Common myeloid progenitor, CD34-positive (primary cell): ENCODE measurements at regions not wholly inside any gene's neighbourhood (a gene's known extent, or its start where the extent isn't known, plus 50 kb on each side); places are given as distances from the start of the nearest gene placed in this dataset.
"Not testable (repeated sequence)": the region's sequence is repeated elsewhere in the genome, so short reads cannot be mapped to it uniquely, and the experiment has no call there.

ENCODE experiments used
- CTCF ChIA-PET: fragments of 350-600 bp; sonication (Branson Sonifier 250); formaldehyde crosslinking; loops from one replicate; lab custom pipeline; 2021; ENCODE audit warnings: antibody characterized with exemption; lab: Charles Lee
- POLR2A ChIA-PET: fragments of 350-600 bp; sonication (Branson Sonifier 250); formaldehyde crosslinking; loops from one replicate; lab custom pipeline; 2021; ENCODE audit warnings: antibody characterized with exemption; lab: Charles Lee
- DNase-seq, 3 donors: peaks; one replicate each; pipeline versions ENCODE4 v3.0.0 to v3.0.0-alpha.2; 2013
- H3K27ac ChIP-seq, 2 experiments: 1 replicate in 1 of 2; 2 replicates in 1 of 2; pipeline ENCODE4 v1.7.0; 2013; ENCODE audit warnings: inconsistent platforms in 2 of 2, low read length in 2 of 2, mild to moderate bottlenecking in 2 of 2, low read depth in 1 of 2, moderate library complexity in 1 of 2; ENCODE audit not compliant: severe bottlenecking in 2 of 2, insufficient read depth in 1 of 2, poor library complexity in 1 of 2
- H3K27me3 ChIP-seq, 5 experiments: replicated peaks in 2 of 5; 1 replicate in 3 of 5; 2 replicates in 2 of 5; pipeline versions ENCODE4 v1.6.1 to v1.7.0; 2013; ENCODE audit warnings: low read length in 4 of 5, mild to moderate bottlenecking in 2 of 5, moderate library complexity in 2 of 5, inconsistent platforms in 1 of 5; ENCODE audit not compliant: insufficient read depth in 5 of 5, control insufficient read depth in 4 of 5
- H3K36me3 ChIP-seq, 4 experiments: 1 replicate in 2 of 4; 2 replicates in 2 of 4; pipeline versions ENCODE4 v1.6.1 to v1.7.0; 2013; ENCODE audit warnings: low read length in 3 of 4, control low read depth in 1 of 4, mild to moderate bottlenecking in 1 of 4; ENCODE audit not compliant: control insufficient read depth in 4 of 4, insufficient read depth in 4 of 4
- H3K4me1 ChIP-seq, 4 experiments: 1 replicate in 3 of 4; 2 replicates in 1 of 4; pipeline versions ENCODE4 v1.6.1 to v1.7.1; 2013; ENCODE audit warnings: low read length in 3 of 4, mild to moderate bottlenecking in 3 of 4, control low read depth in 1 of 4, inconsistent platforms in 1 of 4, moderate library complexity in 1 of 4; ENCODE audit not compliant: control insufficient read depth in 4 of 4, insufficient read depth in 4 of 4; ENCODE audit errors: control extremely low read depth in 1 of 4
- H3K4me3 ChIP-seq, 7 experiments: 1 replicate in 4 of 7; 2 replicates in 3 of 7; pipeline versions ENCODE4 v1.5.1 to v1.7.0; 2013; ENCODE audit warnings: mild to moderate bottlenecking in 7 of 7, low read length in 6 of 7, moderate library complexity in 6 of 7, inconsistent platforms in 2 of 7, low read depth in 2 of 7, control low read depth in 1 of 7; ENCODE audit not compliant: insufficient read depth in 4 of 7, control insufficient read depth in 1 of 7; ENCODE audit errors: extremely low read depth in 1 of 7
- H3K9me3 ChIP-seq, 5 experiments: 1 replicate in 4 of 5; 2 replicates in 1 of 5; pipeline versions ENCODE4 v1.6.1 to v1.7.1; 2013; ENCODE audit warnings: low read length in 4 of 5, mild to moderate bottlenecking in 2 of 5, inconsistent platforms in 1 of 5, low read depth in 1 of 5, moderate library complexity in 1 of 5; ENCODE audit not compliant: control insufficient read depth in 4 of 5, insufficient read depth in 2 of 5; ENCODE audit errors: control extremely low read depth in 1 of 5
- WGBS: methylation state at CpG from one replicate; pipeline ENCODE4 v1.1.5; 2013; ENCODE audit not compliant: insufficient coverage; 5-methylcytosine and 5-hydroxymethylcytosine counted together

DNA sequence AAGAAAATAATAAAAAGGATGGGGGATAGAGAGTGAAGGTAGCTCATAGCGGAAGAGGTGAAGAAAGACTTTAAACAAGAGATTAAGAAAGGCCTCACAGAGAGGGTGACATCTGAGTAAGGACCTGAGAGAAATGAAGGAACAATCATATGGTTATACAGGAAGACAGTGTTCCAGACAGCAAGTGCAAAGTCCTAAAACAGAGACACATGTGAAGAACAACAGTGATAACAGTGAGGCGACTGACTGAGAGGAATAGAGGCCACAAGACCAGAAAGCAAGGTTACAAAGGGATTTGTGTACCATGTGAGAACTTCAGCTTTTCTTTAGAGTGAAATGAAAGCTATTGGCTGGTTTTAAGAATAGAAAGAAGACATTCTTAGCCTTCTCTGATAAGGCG is 141.6 kb upstream of the PALMD start:
- ChIA-PET CTCF (no interaction called here), POLR2A (interaction anchor here (0.6 kb wide), 1 partner anchor 694 kb away, joined by 3 read pairs; no protein-coding TSS in a partner anchor)
- Histone ChIP-seq H3K27ac (no peak overlapping the region), H3K36me3 (no peaks in the 10 kb centered on the region), H3K9me3 (no peaks in the 10 kb centered on the region), H3K4me1 (no peaks in the 10 kb centered on the region), H3K4me3 (no peak overlapping the region), H3K27me3 (no peaks in the 10 kb centered on the region)
- 97% methylated on average over 3 of the region's 3 CpGs for WGBS
- DNase-seq: no peak

DNA sequence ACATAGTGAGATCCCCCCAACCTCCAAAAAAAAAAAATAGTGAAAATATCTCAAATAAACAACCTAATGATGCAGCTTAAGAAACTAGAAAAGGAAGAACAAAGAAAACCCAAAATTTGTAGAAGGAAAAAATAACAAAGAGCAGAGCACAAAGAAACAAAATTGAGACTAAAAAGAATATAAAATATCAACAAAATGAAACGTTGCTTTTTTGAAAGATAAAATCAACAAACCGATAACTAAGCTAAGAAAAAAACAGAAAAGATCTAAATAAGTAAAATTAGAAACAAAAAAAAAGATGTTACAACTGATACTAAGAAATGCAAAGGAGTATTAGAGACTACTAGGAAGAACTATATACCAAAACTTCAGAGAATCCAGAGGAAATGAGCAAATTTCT is 139.3 kb upstream of the PALMD start:
- Histone ChIP-seq H3K4me1 (no peaks in the 10 kb centered on the region), H3K27me3 (no peaks in the 10 kb centered on the region), H3K27ac (no peak overlapping the region), H3K4me3 (no peak overlapping the region), H3K9me3 (no peaks in the 10 kb centered on the region), H3K36me3 (no peaks in the 10 kb centered on the region)
- no peak for DNase-seq
- CTCF ChIA-PET: no interaction called here
- POLR2A ChIA-PET: no interaction called here
- no CpG with 5 or more reads among the region's 2 CpGs for WGBS

GRCh38 chr1:99507446-99507845 is 138.5 kb upstream of the PALMD start:
- H3K9me3 ChIP-seq, POLR2A ChIA-PET, H3K4me1 ChIP-seq, H3K4me3 ChIP-seq, H3K36me3 ChIP-seq, CTCF ChIA-PET, DNase-seq, H3K27ac ChIP-seq, H3K27me3 ChIP-seq: not testable (repeated sequence)
- 92% methylated on average over 9 of the region's 12 CpGs for WGBS

DNA sequence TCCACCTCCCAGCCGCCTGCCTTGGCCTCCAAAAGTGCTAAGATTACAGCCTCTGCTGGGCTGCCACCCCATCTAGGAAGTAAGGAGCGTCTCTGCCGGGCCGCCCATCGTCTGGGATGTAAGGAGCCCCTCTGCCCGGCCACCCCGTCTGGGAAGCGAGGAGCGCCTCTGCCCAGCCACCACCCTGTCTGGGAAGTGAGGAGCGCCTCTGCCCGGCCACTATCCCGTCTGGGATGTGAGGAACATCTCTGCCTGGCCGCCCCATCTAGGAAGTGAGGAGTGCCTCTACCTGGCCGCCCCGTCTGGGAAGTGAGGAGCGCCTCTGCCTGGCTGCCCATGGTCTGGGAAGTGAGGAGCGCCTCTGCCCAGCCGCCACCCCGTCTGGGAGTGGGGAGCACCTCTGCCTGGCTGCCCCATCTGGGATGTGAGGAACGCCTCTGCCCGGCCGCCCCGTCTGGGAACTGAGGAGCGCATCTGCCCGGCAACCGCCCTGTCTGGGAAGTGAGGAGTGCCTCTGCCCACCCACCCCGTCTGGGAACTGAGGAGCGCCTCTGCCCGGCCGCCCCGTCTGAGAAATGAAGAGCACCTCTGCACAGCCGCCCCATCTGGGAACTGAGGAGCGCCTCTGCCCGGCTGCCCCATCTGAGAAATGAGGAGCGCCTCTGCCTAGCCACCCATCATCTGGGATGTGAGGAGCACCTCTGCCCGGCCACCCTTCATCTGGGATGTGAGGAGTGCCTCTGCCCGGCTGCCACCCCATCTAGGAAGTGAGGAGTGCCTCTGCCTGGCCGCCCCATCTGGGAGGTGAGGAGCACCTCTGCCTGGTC is 137.8 kb upstream of the PALMD start:
- Histone ChIP-seq H3K9me3 (no peaks in the 10 kb centered on the region), H3K4me1 (no peaks in the 10 kb centered on the region), H3K27me3 (no peaks in the 10 kb centered on the region), H3K36me3 (no peaks in the 10 kb centered on the region), H3K27ac (no peak overlapping the region), H3K4me3 (no peak overlapping the region)
- POLR2A ChIA-PET: no interaction called here
- no peak for DNase-seq
- WGBS: 97% methylated on average over 30 of the region's 38 CpGs
- CTCF ChIA-PET: no interaction called here

DNA sequence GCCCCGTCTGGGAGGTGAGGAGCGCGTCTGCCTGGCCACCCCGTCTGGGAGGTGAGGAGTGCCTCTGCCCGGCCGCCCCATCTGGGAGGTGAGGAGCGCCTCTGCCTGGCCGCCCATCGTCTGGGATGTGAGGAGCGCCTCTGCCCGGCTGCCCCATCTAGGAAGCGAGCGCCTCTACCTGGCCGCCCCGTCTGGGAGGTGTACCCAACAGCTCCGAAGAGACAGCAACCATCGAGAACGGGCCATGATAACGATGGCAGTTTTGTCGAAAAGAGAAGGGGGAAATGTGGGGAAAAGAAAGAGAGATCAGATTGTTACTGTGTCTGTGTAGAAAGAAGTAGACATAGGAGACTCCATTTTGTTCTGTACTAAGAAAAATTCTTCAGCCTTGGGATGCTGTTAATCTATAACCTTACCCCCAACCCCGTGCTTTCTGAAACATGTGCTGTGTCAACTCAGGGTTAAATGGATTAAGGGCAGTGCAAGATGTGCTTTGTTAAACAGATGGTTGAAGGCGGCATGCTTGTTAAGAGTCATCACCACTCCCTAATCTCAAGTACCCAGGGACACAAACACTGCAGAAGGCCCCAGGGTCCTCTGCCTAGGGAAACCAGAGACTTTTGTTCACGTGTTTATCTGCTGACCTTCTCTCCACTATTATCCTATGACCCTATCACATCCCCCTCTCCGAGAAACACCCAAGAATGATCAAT is 137.0 kb upstream of the PALMD start:
- not testable (repeated sequence) for DNase-seq, H3K4me1 ChIP-seq

GRCh38 chr1:99514823-99515552 is 130.9 kb upstream of the PALMD start:
- H3K9me3 ChIP-seq, POLR2A ChIA-PET, H3K27ac ChIP-seq, H3K27me3 ChIP-seq, H3K4me1 ChIP-seq, DNase-seq, CTCF ChIA-PET, H3K36me3 ChIP-seq, H3K4me3 ChIP-seq: not testable (repeated sequence)
- WGBS: 80% methylated on average over 1 of the region's 8 CpGs

More for the DNA sequence above, 137.0 kb upstream of the PALMD start:
- POLR2A ChIA-PET, H3K9me3 ChIP-seq, CTCF ChIA-PET, H3K27me3 ChIP-seq, H3K27ac ChIP-seq, H3K36me3 ChIP-seq, H3K4me3 ChIP-seq: not testable (repeated sequence)
- 97% methylated on average over 16 of the region's 24 CpGs for WGBS

DNA sequence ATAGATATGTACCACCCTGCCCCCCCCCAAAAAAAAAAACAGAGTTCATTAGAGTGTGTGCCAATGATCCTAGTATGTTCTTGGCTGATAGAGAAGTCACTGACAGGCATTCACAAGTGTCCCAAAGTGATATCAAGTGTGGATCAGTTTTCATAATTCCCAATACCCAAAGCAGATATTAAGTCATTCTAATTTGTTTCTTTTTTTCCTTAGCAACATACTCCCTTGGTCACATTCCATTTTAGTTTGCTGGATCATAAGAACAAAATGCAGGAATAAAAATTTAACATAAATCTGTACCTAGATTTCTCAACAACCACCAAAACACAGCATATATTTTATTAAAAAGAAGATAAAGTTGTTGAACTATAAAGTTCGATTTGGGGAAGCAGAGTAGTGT is 129.8 kb upstream of the PALMD start:
- no peak overlapping the region for H3K27ac ChIP-seq
- no peak overlapping the region for H3K4me3 ChIP-seq
- peaks cover 0 to 3% (median 0%) of the 10 kb centered on the region in 5 experiments for H3K9me3 ChIP-seq
- ChIA-PET POLR2A (no interaction called here), CTCF (no interaction called here)
- no peaks in the 10 kb centered on the region for H3K27me3 ChIP-seq
- DNase-seq: no peak
- no CpG with 5 or more reads among the region's 1 CpG for WGBS
- H3K4me1 ChIP-seq: no peaks in the 10 kb centered on the region
- H3K36me3 ChIP-seq: no peaks in the 10 kb centered on the region
